SKM-1 (cell line): ENCODE measurements at regions not wholly inside any gene's neighbourhood (a gene's known extent, or its start where the extent isn't known, plus 50 kb on each side); places are given as distances from the start of the nearest gene placed in this dataset.
"Not testable (repeated sequence)": the region's sequence is repeated elsewhere in the genome, so short reads cannot be mapped to it uniquely, and the experiment has no call there.

ENCODE experiments used
- DNase-seq: peaks from one replicate; lab custom pipeline; 2025; ENCODE audit not compliant: unreplicated experiment; lab: John Stamatoyannopoulos, UW

GRCh38 chr11:37840345-37840744, 1242.3 kb upstream of the RAG2 start:
- not testable (repeated sequence) for DNase-seq

- DNase-seq = no peak
Measured at GRCh38 chr11:37830529-37830928, 1232.5 kb upstream of the RAG2 start.

- DNase-seq = no peak
Measured at GRCh38 chr11:37817727-37818270, 1219.8 kb upstream of the RAG2 start.

GRCh38 chr11:37812281-37812880, 1214.3 kb upstream of the RAG2 start:
- DNase-seq = no peak

GRCh38 chr11:37811349-37811748, 1213.3 kb upstream of the RAG2 start:
- no peak for DNase-seq

GRCh38 chr11:37804666-37805065, 1206.6 kb upstream of the RAG2 start:
- no peak for DNase-seq

- DNase-seq = no peak
Measured at GRCh38 chr11:37788141-37788877, 1190.3 kb upstream of the RAG2 start.

GRCh38 chr11:37786214-37786755, 1188.2 kb upstream of the RAG2 start:
- DNase-seq = no peak

- DNase-seq = no peak
Measured at GRCh38 chr11:37774441-37774840, 1176.4 kb upstream of the RAG2 start.

- DNase-seq = no peak
Measured at GRCh38 chr11:37770145-37770544, 1172.1 kb upstream of the RAG2 start.

- DNase-seq = no peak
Measured at GRCh38 chr11:37762079-37762478, 1164.0 kb upstream of the RAG2 start.

GRCh38 chr11:37755521-37755920, 1157.5 kb upstream of the RAG2 start:
- DNase-seq = no peak

- DNase-seq = no peak
Measured at GRCh38 chr11:37748641-37749040, 1150.6 kb upstream of the RAG2 start.

- DNase-seq = no peak
Measured at GRCh38 chr11:37747121-37747520, 1149.1 kb upstream of the RAG2 start.

- no peak for DNase-seq
Measured at GRCh38 chr11:37727371-37727770, 1129.3 kb upstream of the RAG2 start.

GRCh38 chr11:37724315-37724714, 1126.3 kb upstream of the RAG2 start:
- no peak for DNase-seq

- DNase-seq = no peak
Measured at GRCh38 chr11:37721485-37721884, 1123.4 kb upstream of the RAG2 start.

- no peak for DNase-seq
Measured at GRCh38 chr11:37718431-37718999, 1120.5 kb upstream of the RAG2 start.

- DNase-seq = no peak
Measured at GRCh38 chr11:37712251-37712650, 1114.2 kb upstream of the RAG2 start.

- DNase-seq = no peak
Measured at GRCh38 chr11:37710031-37710430, 1112.0 kb upstream of the RAG2 start.

- no peak for DNase-seq
Measured at GRCh38 chr11:37704791-37705190, 1106.8 kb upstream of the RAG2 start.

- DNase-seq = no peak
Measured at GRCh38 chr11:37699644-37700043, 1101.6 kb upstream of the RAG2 start.
